A204.1 (cell line): ENCODE measurements at regions not wholly inside any gene's neighbourhood (a gene's known extent, or its start where the extent isn't known, plus 50 kb on each side); places are given as distances from the start of the nearest gene placed in this dataset.
"Not testable (repeated sequence)": the region's sequence is repeated elsewhere in the genome, so short reads cannot be mapped to it uniquely, and the experiment has no call there.

Experiments used
- FAIRE-seq: peaks from 2 replicates; lab custom pipeline; 2012; peaks lifted over from hg19 to GRCh38; lab: Jason Lieb, UNC

DNA sequence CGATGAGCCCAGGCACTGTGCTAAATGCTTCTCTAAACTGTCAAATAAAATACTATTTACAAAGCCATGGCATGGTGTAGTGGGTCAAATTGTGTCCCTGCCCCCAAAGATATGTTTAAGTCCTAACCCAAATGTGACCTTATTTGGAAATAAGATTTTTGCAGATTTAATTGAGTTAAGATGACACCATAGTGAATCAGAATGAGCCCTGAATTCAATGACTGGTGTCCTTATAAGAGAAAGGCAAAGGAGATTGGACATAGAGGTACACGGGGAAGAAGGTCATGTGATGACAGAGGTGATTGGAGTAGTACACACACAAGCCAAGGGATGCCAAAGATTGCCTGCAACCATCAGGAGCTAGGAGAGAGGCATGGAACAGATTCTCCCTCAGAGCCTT, 121.6 kb upstream of the VEPH1 start:
- no peak for FAIRE-seq

DNA sequence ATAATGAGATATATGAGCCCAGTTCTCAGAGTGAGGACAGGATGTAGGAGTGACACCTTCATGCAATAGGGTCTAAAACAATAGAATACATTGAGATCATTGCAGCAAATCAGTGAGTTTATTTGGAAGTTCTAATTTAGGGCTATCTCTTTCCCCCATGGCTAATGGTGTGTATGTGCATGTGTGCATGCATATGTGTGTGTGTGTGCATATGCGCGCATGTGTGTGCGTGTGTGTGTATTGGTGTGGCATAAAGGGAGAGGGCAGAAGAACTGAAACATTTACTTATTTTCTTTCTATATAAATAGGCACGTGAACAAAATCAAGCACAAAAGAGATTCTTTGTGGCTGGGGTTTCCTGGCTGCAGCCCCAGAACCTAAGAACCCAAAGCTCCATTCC, 115.7 kb upstream of the VEPH1 start:
- no peak for FAIRE-seq

DNA sequence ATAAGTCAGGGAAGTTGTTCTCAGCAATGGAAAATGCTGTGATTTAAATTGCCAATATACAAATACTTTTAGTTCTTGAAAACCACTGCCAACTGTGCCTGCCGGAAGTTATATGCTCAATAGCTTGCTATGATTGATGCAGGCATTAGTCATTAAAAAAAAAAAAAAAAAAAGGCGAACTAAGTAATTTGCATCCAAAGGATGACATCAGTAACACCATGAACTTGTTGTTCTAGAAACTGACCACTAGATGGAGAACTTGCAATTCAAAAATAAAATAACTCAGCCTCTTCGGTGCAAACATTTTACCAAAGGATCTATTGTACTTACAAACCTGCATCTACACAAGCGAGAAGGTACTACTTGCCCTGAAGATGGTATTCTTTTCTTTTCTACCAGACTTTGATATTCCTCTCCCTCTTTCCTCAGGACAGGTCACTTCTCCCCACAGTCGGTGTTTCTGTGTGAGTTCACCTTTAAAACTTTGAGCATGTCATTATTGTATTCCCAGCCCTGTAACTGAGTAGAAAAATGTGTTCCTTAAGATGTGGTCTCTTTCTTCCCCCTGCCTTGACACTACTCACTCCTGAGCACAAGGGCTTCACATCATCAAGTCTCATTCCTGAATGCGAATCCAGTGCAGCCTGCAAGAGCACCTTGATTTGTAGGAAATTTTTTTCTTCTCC, 115.0 kb upstream of the VEPH1 start:
- peak; percentile 94 for FAIRE-seq

DNA sequence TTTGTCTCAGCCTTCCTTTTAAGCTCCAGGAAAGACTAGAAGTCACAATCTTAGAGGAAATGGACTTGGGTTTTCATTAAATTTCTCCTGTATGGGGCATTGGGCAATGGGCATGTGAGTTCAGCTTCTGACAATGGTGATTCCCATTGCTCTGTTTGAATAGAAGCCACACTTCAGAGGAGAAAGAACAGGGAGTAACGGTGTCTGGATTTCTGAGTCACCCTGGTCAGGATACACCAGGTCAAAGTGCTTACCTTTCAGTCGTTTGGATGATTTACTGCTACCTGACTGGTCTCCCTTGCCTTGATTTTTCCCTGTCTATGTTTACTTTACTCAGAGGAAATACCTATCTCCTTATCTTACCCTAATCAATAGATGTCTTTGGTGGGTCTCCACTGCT, 111.7 kb upstream of the VEPH1 start:
- FAIRE-seq, result no peak

DNA sequence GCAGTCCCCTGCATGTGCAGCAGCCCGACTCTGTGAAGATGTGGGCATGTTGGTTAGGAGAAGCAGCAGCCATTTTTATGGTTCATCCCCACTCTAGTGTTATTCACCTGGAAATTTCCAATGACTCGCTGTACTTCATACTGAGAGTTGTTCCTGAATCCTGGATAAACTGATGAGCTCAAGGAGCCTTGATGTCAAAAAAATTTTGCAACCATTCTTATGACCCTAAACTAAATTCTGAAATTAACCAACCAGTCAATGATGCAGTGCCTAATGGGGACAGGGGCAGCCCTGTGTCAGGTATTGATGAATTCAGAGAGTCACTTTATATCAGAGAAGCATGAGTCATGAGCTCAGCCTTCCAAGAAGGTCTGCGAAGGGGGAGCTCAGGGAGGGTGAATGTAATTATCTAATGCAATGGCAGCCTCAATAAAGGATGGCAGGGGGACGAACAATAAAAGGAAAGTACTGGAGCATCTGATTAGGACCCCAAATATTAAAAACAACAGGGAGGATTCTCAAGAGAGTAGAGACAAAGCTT, 108.4 kb upstream of the VEPH1 start:
- FAIRE-seq, result no peak

DNA sequence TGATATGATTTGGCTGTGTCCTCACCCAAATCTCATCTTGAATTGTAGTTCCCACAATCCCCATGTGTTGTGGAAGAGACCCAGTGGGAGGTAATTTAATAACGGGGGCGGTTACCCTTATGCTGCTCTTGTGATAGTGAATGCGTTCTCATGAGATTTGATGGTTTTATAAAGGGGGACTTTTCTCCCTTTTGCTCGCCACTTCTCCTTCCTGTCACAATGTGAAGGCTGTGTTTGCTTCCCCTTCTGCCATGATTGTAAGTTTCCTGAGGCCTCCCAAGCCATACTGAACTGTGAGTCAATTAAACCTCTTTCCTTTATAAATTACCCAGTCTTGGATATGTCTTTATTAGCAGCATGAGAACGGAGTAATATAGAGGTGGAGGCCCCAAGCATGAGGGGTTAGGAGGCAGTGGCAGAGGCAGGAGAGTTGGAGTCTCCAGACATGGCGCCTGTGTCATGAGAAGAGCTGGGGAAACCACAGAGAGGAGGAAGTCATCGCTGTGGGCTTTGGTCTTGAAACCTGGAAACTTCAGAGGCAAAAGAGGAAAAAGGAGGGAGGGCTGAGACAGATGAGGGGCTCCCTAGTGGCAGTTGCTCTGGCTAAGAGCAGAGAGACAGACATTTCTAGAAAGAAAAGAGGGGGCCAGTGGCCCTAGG, 107.8 kb upstream of the VEPH1 start:
- no peak for FAIRE-seq

DNA sequence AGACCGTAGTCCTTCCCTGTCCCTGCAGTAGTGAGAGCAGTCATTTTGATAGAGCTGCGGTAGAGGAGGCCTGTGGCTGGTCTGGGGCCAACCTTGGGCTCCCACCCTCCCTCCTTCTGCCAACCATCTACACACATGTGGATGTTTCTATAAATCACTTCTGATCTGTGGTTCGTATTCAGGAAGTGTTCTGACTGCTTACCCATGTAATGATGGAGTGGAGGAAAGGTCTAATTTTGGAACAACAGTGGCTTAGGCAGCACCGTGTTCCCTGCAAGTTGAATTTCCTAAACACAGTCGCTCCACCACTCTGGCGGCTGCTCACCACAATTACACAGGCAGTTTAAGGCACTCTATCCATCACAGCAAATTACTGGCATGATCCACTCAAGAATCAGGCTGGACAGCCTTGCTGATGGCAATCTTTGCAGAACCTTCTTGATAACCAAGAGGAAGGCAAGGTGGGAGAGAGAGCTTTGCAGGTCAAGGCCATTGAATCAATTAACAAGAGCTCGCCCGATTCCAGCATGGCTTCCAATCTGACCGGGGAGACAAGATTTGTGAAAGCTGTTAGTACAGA, 104.7 kb upstream of the VEPH1 start:
- no peak for FAIRE-seq

DNA sequence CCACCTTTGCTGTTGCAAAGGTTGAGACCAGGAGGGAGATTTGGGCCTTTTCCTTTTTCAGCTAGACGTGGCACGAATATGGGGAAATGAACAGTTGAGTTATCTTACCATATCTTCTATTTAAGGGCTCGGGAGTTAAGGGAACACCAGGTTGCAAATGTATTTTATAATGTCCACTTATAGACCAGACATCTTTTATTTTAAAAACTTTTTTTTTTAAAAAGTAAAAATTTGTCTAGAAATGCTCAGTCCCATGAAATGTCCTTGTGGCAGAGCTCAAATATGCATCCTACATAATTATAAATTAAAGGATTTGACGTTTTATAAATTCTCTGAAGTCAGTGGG, 103.6 kb upstream of the VEPH1 start:
- no peak for FAIRE-seq

DNA sequence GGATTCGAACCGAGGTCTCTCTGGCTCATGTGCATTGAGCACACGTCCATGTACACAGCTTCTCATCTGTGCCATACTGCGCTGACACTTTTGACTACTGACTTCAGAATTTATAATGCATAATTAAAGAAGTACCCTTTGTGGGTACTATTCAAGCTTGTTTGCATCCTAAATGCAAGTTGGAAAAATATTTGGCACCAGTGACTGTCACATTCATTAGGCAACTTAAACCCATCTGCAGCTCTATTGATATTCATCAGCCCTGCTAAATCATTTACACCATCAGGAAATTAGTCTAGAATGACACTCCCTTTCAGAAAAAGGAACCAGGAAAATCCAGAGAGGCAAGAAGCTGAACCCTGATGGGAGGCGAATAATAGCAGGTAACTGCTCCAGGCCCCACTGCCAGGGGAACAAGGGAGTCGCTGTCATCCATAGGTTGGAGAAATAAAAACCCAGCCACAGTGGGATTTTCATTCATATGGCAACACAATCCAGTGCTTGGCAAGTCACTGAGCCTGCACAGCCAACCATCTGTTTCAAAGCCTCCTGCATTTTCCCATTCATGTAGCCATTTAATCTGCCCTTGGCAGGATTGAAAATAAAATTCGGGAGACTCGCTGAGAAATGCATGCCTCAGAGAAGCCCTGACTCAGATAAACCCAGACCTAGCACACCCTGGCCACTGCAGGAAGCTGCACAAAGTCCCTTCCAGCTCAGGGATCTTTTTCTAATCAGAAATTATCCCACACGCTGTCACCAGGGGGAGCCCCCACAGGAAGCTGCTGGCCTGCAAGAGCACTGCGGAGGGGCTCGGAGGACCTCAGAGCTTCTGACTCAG, 103.0 kb upstream of the VEPH1 start:
- no peak for FAIRE-seq

DNA sequence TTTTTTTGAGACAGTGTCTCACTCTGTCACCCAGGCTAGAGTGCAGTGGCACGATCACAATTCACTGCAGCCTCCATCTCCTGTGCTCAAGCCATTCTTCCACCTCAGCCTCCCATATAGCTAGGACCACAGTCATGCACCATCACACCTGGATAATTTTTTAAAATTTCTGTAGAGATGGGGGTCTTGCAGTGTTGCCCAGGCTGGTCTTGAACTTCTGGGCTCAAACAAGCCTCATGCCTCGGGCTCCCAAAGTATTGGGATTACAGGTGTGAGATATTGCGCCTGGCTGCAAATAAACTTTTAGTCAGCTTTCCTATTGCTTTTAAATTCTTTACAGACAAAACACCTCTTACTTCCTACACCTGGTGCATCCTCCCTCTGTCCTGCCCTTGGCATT, 102.1 kb upstream of the VEPH1 start:
- no peak for FAIRE-seq

DNA sequence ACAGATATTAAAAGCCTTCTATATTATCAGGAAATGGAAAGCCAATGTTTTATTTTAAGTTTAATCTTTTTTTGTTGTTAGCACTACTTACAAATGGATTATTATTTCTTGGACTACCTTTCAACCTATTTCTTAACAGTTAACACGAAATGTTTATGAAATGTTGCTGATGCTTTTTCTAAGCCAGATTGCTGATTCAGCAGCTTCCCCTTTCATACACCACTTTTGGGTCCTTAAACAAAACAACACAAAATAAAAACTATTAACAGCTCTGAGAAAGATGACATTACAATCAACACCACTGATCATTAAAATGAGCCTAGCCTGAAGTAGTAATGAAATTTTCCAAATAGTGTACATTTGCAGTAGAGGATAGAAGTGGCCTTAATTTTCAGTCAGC, 99.2 kb upstream of the VEPH1 start:
- FAIRE-seq, result no peak

DNA sequence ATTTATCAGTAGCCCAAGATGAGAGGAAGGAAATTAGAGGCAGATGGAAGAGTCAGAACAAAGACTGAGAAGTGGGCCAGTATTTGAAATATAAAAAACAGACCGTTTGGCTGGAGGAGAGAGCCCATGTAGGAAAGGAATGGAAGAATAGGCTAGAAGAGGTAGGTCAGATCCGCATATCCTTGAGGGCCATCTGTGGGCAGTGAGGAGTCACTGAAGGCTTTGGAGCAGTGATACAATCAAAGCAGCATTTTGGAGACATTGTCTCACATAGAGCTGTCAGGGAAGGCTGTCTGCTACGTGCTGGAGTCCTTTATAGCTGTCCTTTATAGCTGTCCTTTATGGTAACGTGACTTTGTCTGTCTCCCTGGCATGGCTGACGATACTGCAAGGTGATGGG, 92.0 kb upstream of the VEPH1 start:
- no peak for FAIRE-seq

DNA sequence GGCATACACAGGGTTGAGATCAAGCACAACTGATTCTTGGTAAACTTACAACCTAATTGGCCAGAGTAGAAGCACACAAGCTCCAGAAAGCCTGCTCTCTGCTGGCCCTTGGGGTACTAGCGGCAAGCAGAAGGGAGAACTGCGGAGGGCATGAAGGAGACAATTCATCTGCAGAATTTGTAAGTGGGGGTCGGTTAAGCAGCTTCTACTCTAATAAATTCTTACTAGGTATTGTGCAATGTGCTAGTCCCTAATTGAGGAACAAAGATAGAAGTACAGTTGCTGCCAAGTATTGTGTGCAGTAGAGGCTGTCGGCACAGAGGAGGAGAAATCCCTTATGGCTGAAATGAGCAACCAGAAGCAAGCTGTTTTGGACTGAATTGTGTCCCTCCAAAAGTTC, 91.2 kb upstream of the VEPH1 start:
- FAIRE-seq, result no peak

DNA sequence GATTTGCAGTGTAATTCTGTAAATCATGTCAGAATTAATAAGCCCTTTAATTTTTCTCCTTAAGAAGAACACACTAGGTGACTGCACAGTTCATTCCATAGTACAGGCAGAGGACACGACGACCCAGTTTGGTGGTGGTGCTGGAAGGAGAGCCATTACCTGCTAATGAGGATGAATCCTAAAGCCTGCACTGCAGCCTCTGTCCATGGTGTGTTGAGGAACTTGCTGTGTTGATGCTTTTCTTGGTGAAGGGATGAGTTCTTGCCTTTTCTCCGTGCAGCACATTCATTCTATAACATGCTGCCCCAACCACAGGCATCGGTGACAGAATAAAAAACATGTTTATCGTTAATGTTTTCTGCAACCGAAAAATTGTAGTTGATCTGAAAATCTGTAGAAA, 89.6 kb upstream of the VEPH1 start:
- FAIRE-seq, result no peak

DNA sequence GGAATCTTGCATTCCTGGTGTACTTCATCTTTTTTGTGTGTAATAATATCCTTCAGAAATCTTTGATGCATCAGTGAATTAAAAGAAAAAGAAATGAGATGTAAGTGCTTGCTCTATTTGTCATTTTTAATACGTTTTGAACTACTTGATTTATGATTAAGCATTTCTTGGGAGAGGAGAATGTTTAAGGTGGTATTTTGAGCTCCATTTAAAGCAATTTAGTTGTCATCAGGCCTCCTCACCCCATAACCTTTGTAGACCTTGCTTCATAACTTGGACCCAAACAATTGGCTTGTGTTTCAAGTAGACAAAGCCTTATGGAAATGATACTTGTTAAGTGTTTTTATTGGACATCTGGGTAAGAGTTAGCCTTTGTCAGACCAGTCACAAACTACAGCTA, 87.1 kb upstream of the VEPH1 start:
- no peak for FAIRE-seq

DNA sequence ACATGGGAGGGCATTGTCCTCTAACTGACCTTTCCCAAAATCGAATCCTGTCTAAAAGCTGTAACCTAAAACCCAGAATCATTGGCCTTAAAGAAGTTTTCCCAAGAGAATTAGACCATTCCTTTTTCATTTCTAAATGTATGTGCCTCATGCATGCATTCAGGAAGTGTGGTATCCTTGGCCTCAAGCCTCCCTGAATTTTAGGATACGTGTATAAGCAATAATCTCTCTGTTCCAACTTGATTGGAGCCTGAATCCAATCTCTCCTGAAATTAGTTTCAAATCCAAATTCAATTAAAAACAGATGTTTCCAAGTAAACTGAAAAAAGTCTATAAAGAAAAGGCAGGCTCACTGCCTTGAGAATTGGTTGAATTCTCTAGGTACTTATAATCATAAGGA, 86.0 kb upstream of the VEPH1 start:
- no peak for FAIRE-seq

DNA sequence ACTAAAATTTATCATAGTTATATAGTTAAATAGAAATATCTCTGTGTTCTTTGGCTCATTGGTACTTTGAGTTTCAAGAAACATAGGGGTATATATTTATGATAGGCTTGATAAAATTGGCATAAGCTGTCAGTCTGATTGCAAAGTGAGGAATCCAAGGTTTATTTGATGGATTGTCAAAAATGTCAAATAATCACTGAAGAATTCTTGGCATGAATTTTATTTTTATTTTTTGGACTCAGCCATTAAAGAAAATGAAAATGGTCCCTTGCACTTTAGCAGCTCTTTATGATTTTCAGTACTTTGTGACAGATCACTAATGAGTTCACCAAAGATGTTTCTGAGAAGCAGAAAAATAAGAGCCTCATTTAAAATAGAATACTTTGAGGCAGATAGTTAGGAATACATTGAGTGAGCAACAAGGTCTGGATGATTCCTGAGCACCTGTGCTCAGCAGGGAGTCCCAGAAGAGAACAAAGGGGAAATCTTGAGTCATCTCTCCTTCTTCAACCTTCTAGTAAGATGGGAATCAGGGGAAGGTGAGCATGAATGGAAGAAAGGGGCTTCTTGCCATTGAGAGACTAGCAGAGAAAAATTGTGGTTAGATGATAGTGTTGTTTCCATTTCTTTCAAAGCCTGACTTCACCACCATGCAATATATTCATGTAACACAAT, 85.3 kb upstream of the VEPH1 start:
- no peak for FAIRE-seq

DNA sequence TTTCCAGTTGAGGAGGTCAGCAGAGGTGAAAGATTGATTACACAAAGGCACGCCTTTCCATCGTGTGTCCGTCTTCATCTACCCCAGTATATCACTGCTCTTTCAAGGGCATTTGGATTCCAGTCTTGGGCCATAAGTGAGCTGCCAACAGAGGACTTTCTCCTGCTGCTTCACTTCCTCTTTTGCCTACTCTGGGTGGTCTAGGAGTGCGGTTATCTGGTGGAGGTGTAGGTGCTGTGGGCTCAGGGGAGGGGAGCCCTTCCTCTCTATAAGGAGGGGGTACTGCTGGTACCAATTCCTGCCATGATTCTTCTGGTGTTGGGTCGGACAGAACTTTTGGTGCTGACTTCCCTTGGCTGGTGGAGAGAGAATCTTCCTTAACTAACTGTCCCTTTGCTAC, 83.1 kb upstream of the VEPH1 start:
- no peak for FAIRE-seq

DNA sequence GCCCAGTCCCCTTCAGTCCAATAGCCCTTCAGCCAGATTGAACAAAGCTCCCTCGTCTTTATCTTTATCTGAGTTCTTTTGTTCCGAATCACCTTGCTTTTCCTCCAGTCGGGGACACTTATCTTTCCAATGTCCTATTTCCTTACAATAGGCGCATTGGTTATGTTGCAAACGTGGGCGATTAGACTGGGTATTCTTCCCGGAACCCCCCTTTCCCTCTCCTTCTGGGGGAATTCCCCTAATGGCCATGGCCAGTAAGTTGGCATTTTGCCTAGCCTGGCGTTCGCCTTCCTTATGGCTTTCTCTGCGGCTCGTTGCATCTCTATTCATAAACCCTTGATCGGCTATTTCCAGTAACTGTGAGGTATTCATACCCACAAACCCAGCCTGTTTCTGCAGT, 82.2 kb upstream of the VEPH1 start:
- no peak for FAIRE-seq

DNA sequence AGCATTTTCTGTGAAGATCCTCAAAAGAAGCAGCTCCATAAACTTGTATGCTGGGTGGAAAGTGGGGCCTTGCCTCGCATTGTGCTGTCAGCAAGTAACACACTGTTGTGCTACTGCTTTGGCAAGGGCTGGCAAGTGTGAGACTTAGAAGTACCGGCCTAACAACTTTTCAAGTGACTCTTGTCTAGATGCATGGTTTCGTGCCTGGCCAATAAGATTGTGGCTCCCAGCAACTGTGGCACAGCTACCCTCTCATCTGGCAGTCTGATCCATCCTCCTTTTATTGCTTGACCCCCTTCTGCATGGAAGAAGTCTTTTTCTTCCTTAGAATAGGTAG, 79.4 kb upstream of the VEPH1 start:
- no peak for FAIRE-seq

DNA sequence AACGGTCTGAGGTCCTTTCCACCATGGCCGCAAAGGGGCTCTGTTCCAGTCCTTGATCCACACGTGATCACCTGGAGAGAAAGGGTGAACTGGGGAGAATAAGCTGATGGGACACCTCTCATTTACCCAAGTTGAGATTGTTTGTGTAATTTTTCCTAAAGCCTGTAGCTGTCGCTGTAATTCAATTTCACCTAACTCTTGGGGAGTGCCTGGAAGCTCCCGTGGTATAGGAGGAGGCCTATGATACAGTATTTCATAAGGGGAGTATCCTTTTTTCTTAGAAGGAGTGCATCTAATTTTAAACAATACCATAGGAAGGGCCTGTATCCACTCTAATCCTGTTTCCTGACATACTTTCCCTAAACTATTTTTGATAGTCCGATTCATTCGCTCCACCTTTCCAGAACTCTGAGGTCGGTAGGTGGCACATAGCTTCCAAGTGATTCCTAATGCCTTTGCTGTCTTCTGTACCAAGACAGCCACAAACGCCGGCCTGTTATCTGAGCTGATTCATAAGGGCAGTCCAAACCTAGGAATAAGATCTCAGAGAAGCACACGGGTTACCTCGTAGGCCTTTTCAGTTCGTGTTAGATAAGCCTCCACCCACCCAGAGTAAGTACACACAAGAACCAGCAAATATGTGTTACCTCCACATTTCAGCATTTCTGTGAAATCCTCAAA, 78.9 kb upstream of the VEPH1 start:
- not testable (repeated sequence) for FAIRE-seq

DNA sequence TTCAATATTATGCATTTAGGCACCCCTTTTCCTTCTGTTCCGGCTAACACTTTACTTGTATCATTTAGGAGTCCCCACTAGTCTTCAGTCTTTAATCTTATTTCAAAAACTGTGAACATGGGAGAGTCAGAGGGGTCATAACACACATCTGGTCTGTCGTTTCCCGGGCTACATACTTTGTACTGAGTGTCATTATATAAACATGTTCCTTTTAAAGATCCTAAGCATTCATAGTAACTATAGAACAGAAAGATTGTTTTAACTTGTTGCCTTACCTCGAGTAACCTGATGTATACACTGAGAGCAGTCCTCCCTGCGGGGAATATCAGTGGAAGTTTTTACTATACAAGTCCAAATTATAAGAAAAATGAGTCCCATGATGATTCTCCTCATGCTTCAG, 78.2 kb upstream of the VEPH1 start:
- no peak for FAIRE-seq
